ENCODE measurements at regions not wholly inside any gene's neighbourhood (a gene's known extent, or its start where the extent isn't known, plus 50 kb on each side); places are given as distances from the start of the nearest gene placed in this dataset.
A peak's percentile ranks its signal among the peaks of the same experiment; 100 is the strongest.

GRCh38 chr12:69157023-69157655 lies 82.2 kb upstream of the CPSF6 start (continued):
- TF ChIP-seq RAD21 (IDR thresholded peaks at IDR 0.05 in 1 of 2, conservative IDR thresholded peaks at IDR 0.05 in 1 of 2; ENCODE audit: low read depth in 2 of 2, low read length in 2 of 2) = peak; percentile 73 to 79
- TF ChIP-seq CREB1 (IDR thresholded peaks at IDR 0.05) = peak; percentile 36; the same call in 1 of the 2 replicates
- TF ChIP-seq HDAC2 (IDR thresholded peaks at IDR 0.05; ENCODE audit: borderline replicate concordance in 1 of 2, low read depth in 2 of 2, low read length in 2 of 2) = no peak
- TF ChIP-seq YY1 (IDR thresholded peaks at IDR 0.05; ENCODE audit: low read depth, low read length) = 0 out of 2 replicates have a peak, but pooled peaks have one; percentile 27
